Colonic mucosa (tissue), 4 donors: ENCODE measurements at regions not wholly inside any gene's neighbourhood (a gene's known extent, or its start where the extent isn't known, plus 50 kb on each side); places are given as distances from the start of the nearest gene placed in this dataset.

Experiments
- DNase-seq: peaks from one replicate; pipeline ENCODE4 v3.0.0-alpha.2; 2020
- H3K27ac ChIP-seq: fragments of 200-600 bp; one replicate; pipeline ENCODE4 v1.8.0; 2021
- H3K27me3 ChIP-seq: fragments of 200-600 bp; one replicate; pipeline ENCODE4 v1.8.0; 2021
- H3K36me3 ChIP-seq: fragments of 200-600 bp; one replicate; pipeline ENCODE4 v1.8.0; 2021
- H3K4me1 ChIP-seq: fragments of 200-600 bp; one replicate; pipeline ENCODE4 v1.8.0; 2021; ENCODE audit warnings: mild to moderate bottlenecking
- H3K4me3 ChIP-seq: fragments of 200-600 bp; one replicate; pipeline ENCODE4 v1.8.0; 2021
- H3K9ac ChIP-seq, 2 donors: one replicate each; pipeline ENCODE4 v1.7.0; 2013; ENCODE audit warnings: control low read depth in 2 of 2, low read depth in 2 of 2, low read length in 2 of 2
- H3K9me3 ChIP-seq: fragments of 200-600 bp; one replicate; pipeline ENCODE4 v1.8.0; 2021
- intact Hi-C: fragments of 100-400 bp; cut with DNase I; formaldehyde crosslinking; loops from one replicate; pipeline ENCODE4 v1.14.1; 2022
- TF ChIP-seq, protein P1 (sequence below): fragments of 200-600 bp; IDR thresholded peaks from one replicate; pipeline ENCODE4 v1.8.0; 2022; ENCODE audit warnings: antibody characterized with exemption, mild to moderate bottlenecking
- donor health status: healthy.
- donor health status: DM: no; HTN: no; CAD: no.
- donor health status: DM: no; HTN: no; CAD: no.

DNA sequence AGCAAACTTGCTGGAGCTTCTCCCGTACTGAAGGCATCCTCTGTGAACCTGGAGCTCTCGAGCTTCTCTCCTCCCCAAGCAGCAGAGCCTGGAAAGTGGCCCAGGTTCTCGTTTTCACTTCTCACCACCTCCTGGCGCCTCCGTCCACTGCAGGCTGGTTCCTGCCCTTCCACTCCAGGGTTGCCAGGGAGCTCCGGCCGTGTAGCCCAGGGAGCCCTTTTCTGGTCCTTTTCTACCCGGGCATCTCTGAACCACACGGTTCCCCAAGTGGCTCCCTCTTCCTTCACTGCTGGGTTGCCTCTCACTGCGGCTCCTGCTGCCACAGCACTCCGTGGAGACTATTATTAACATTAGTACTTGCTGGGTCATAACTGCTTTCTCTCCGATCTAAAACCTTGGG, 208.6 kb upstream of the PPP2R2D start:
- no peaks in the 10 kb centered on the region for H3K9me3 ChIP-seq
- no peaks in the 10 kb centered on the region for H3K4me1 ChIP-seq
- no peaks in the 10 kb centered on the region for H3K27me3 ChIP-seq
- intact Hi-C loops: no loop called here
- no peak overlapping the region for H3K9ac ChIP-seq
- no peak overlapping the region for H3K4me3 ChIP-seq
- no peak for DNase-seq
- H3K27ac ChIP-seq: no peak overlapping the region
- H3K36me3 ChIP-seq: no peaks in the 10 kb centered on the region
- TF ChIP-seq, protein P1, sequence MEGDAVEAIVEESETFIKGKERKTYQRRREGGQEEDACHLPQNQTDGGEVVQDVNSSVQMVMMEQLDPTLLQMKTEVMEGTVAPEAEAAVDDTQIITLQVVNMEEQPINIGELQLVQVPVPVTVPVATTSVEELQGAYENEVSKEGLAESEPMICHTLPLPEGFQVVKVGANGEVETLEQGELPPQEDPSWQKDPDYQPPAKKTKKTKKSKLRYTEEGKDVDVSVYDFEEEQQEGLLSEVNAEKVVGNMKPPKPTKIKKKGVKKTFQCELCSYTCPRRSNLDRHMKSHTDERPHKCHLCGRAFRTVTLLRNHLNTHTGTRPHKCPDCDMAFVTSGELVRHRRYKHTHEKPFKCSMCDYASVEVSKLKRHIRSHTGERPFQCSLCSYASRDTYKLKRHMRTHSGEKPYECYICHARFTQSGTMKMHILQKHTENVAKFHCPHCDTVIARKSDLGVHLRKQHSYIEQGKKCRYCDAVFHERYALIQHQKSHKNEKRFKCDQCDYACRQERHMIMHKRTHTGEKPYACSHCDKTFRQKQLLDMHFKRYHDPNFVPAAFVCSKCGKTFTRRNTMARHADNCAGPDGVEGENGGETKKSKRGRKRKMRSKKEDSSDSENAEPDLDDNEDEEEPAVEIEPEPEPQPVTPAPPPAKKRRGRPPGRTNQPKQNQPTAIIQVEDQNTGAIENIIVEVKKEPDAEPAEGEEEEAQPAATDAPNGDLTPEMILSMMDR: no peak

GRCh38 chr10:131692686-131693334, 208.0 kb upstream of the PPP2R2D start:
- H3K9me3 ChIP-seq: no peaks in the 10 kb centered on the region
- no peak overlapping the region for H3K4me3 ChIP-seq
- H3K27ac ChIP-seq: no peak overlapping the region
- H3K36me3 ChIP-seq: no peaks in the 10 kb centered on the region
- H3K9ac ChIP-seq: no peak overlapping the region
- intact Hi-C loops: no loop called here
- no peaks in the 10 kb centered on the region for H3K4me1 ChIP-seq
- H3K27me3 ChIP-seq: no peaks in the 10 kb centered on the region
- TF ChIP-seq, protein P1: no peak
- no peak for DNase-seq

GRCh38 chr10:131693766-131694165, 207.0 kb upstream of the PPP2R2D start:
- no peaks in the 10 kb centered on the region for H3K4me1 ChIP-seq
- no peaks in the 10 kb centered on the region for H3K36me3 ChIP-seq
- no peak overlapping the region for H3K4me3 ChIP-seq
- TF ChIP-seq, protein P1: no peak
- H3K9ac ChIP-seq: no peak overlapping the region
- no peaks in the 10 kb centered on the region for H3K9me3 ChIP-seq
- no peaks in the 10 kb centered on the region for H3K27me3 ChIP-seq
- intact Hi-C loops: no loop called here
- no peak overlapping the region for H3K27ac ChIP-seq
- DNase-seq: no peak

- intact Hi-C loops: no loop called here
- H3K4me1 ChIP-seq: no peaks in the 10 kb centered on the region
- no peak for DNase-seq
- H3K27ac ChIP-seq: no peak overlapping the region
- H3K9me3 ChIP-seq: no peaks in the 10 kb centered on the region
- no peaks in the 10 kb centered on the region for H3K27me3 ChIP-seq
- TF ChIP-seq, protein P1: no peak
- no peak overlapping the region for H3K4me3 ChIP-seq
- H3K9ac ChIP-seq: no peak overlapping the region
- H3K36me3 ChIP-seq: no peaks in the 10 kb centered on the region
These were observed 206.5 kb upstream of the PPP2R2D start for GRCh38 chr10:131694168-131694780.

DNA sequence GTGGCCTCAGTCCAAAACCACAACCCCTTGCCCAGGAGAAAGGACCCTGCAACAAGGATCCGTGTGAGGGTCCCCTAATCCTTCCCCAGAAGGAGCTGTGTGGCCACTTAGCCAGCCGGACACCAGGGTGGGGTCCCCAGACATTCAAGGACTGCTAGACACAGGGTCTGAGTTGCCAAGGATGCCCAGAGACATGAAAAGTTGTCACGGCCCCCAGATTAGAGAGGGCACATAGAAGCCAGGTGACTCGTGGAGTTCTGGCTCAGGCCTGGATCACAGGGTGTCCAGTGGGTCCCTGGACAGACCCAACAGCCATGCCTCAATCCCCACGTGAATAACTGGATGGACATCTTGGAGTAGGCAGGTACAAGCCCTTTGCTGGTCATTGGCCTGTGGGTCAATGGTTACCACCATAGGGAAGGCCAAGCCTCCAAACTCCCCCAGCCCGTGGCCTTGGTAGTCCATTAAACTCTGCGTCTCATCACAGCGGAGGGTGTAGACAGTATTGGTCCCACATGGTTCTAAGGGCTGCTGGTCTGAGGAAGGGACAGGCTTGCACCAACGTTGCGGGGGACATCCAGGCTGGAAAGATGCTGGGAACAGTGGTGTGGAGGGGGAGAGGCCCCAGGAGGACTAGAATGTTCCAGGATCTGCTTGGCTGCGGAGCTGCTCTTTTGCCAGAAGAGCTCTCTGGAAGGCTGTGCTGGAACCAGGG, 205.9 kb upstream of the PPP2R2D start:
- H3K4me1 ChIP-seq: no peaks in the 10 kb centered on the region
- no peak for DNase-seq
- no peaks in the 10 kb centered on the region for H3K9me3 ChIP-seq
- no peak overlapping the region for H3K4me3 ChIP-seq
- TF ChIP-seq, protein P1: no peak
- H3K27me3 ChIP-seq: no peaks in the 10 kb centered on the region
- H3K9ac ChIP-seq: no peak overlapping the region
- H3K27ac ChIP-seq: no peak overlapping the region
- no peaks in the 10 kb centered on the region for H3K36me3 ChIP-seq
- intact Hi-C loops: no loop called here
